PC-3 (cell line): ENCODE measurements at regions not wholly inside any gene's neighbourhood (a gene's known extent, or its start where the extent isn't known, plus 50 kb on each side); places are given as distances from the start of the nearest gene placed in this dataset.

ENCODE experiments used
- CTCF ChIP-seq: fragments of 300-600 bp; sonication (generic); conservative IDR thresholded peaks from 2 replicates; pipeline ENCODE4 v1.5.1; 2017; ENCODE audit warnings: antibody characterized with exemption, low read depth, mild to moderate bottlenecking, low read length
- EZH2 ChIP-seq: fragments of 300-600 bp; sonication (generic); IDR thresholded peaks from one replicate; pipeline ENCODE4 v1.6.1; 2017; ENCODE audit warnings: antibody characterized with exemption, mild to moderate bottlenecking, low read length; ENCODE audit not compliant: unreplicated experiment

- TF ChIP-seq EZH2: no peak
- no peak for TF ChIP-seq CTCF
These were observed 113.3 kb downstream of the NAV1 start for GRCh38 chr1:201652181-201652580.
